IMR-90 (cell line): ENCODE measurements at regions not wholly inside any gene's neighbourhood (a gene's known extent, or its start where the extent isn't known, plus 50 kb on each side); places are given as distances from the start of the nearest gene placed in this dataset.

Source experiments
- ATAC-seq: fragments of 200-7000 bp; cut with Tn5 transposase; 2 replicates; pipeline ENCODE4 v1.9.1; 2020; ENCODE audit warnings: low read depth, mild to moderate bottlenecking, moderate library complexity
- BruUV-seq: library from RNA; stranded (reverse); fragments of 400-500 nt; replicated peaks from 2 replicates; lab custom pipeline; 2021; lab: Mats Ljungman, UMichigan
- CTCF ChIA-PET: fragments of 300-600 bp; formaldehyde crosslinking; extraction: SDS; loops from one replicate; lab custom pipeline; 2021; ENCODE audit warnings: antibody characterized with exemption; lab: Yijun Ruan, JAX
- POLR2A ChIA-PET: fragments of 300-600 bp; sonication (Branson Sonifier 250); formaldehyde crosslinking; loops from one replicate; lab custom pipeline; 2022; ENCODE audit warnings: antibody characterized with exemption; ENCODE audit not compliant: unreplicated experiment; lab: Charles Lee
- DNase-seq: peaks from one replicate; pipeline ENCODE4 v3.0.0; 2013
- H2AFZ ChIP-seq: replicated peaks from 2 replicates; pipeline ENCODE3; 2013; ENCODE audit warnings: low read length, mild to moderate bottlenecking; ENCODE audit not compliant: poor library complexity
- H2AK5ac ChIP-seq: 2 replicates; pipeline ENCODE4 v1.6.1; 2013; ENCODE audit warnings: low read depth, low read length, inconsistent platforms
- H2AK9ac ChIP-seq: replicated peaks from 2 replicates; pipeline ENCODE3; 2013; ENCODE audit warnings: mild to moderate bottlenecking, low read depth, low read length, moderate library complexity; ENCODE audit not compliant: poor library complexity
- H2BK120ac ChIP-seq: 2 replicates; pipeline ENCODE4 v1.6.1; 2013; ENCODE audit warnings: low read depth, low read length, inconsistent platforms
- H2BK15ac ChIP-seq: 3 replicates; pipeline ENCODE4 v1.6.1; 2013; ENCODE audit warnings: low read depth, low read length, inconsistent platforms
- H2BK20ac ChIP-seq: 2 replicates; pipeline ENCODE4 v1.6.1; 2013; ENCODE audit warnings: low read depth, mild to moderate bottlenecking, inconsistent platforms, low read length, moderate library complexity
- H2BK5ac ChIP-seq: 2 replicates; pipeline ENCODE4 v1.6.1; 2013; ENCODE audit warnings: mild to moderate bottlenecking, low read depth, low read length, inconsistent platforms; ENCODE audit not compliant: poor library complexity, severe bottlenecking
- H3K14ac ChIP-seq: replicated peaks from 2 replicates; pipeline ENCODE4 v1.6.1; 2013; ENCODE audit warnings: low read depth, low read length, inconsistent platforms
- H3K18ac ChIP-seq: 2 replicates; pipeline ENCODE4 v1.6.1; 2013; ENCODE audit warnings: low read depth, low read length, control low read depth
- H3K23ac ChIP-seq: 2 replicates; pipeline ENCODE4 v1.6.1; 2013; ENCODE audit warnings: low read depth, low read length, inconsistent platforms
- H3K27ac ChIP-seq: 2 replicates; pipeline ENCODE4 v1.5.1; 2013; ENCODE audit warnings: mild to moderate bottlenecking, control low read depth, low read length; ENCODE audit not compliant: insufficient read depth
- H3K27me3 ChIP-seq: 2 replicates; pipeline ENCODE4 v1.6.1; 2013; ENCODE audit warnings: low read length; ENCODE audit not compliant: control insufficient read depth, insufficient read depth
- H3K36me3 ChIP-seq: 2 replicates; pipeline ENCODE4 v1.6.1; 2013; ENCODE audit warnings: low read length, mixed read lengths; ENCODE audit not compliant: control insufficient read depth, insufficient read depth
- H3K4ac ChIP-seq: 2 replicates; pipeline ENCODE4 v1.6.1; 2013; ENCODE audit warnings: low read depth, low read length, inconsistent platforms
- H3K4me1 ChIP-seq: 2 replicates; pipeline ENCODE4 v1.6.1; 2013; ENCODE audit warnings: low read length, mixed read lengths; ENCODE audit not compliant: control insufficient read depth, insufficient read depth
- H3K4me2 ChIP-seq: 2 replicates; pipeline ENCODE4 v1.6.1; 2013; ENCODE audit warnings: low read depth, mild to moderate bottlenecking, control low read depth, low read length, moderate library complexity
- H3K4me3 ChIP-seq: 2 replicates; pipeline ENCODE4 v1.5.1; 2013; ENCODE audit warnings: low read depth, mild to moderate bottlenecking, control low read depth, low read length, moderate library complexity; ENCODE audit not compliant: insufficient read depth
- H3K56ac ChIP-seq: 2 replicates; pipeline ENCODE4 v1.6.1; 2013; ENCODE audit warnings: low read length, inconsistent platforms; ENCODE audit not compliant: insufficient read depth; ENCODE audit errors: extremely low read depth
- H3K79me1 ChIP-seq, 2 experiments: 2 replicates each; pipeline ENCODE4 v1.6.1; 2013; ENCODE audit warnings: low read length in 2 of 2, inconsistent platforms in 1 of 2, low read depth in 1 of 2
- H3K9ac ChIP-seq: 2 replicates; pipeline ENCODE4 v1.6.1; 2013; ENCODE audit warnings: low read depth, low read length, control low read depth
- H3K9me1 ChIP-seq: 2 replicates; pipeline ENCODE4 v1.6.1; 2013; ENCODE audit warnings: low read length, inconsistent platforms; ENCODE audit not compliant: insufficient read depth
- H3K9me3 ChIP-seq: 2 replicates; pipeline ENCODE4 v1.6.1; 2013; ENCODE audit warnings: low read length; ENCODE audit not compliant: control insufficient read depth, insufficient read depth
- H4K20me1 ChIP-seq: 2 replicates; pipeline ENCODE4 v1.6.1; 2013; ENCODE audit warnings: low read length, inconsistent platforms; ENCODE audit not compliant: insufficient read depth
- H4K5ac ChIP-seq: 2 replicates; pipeline ENCODE4 v1.6.1; 2013; ENCODE audit warnings: mild to moderate bottlenecking, low read depth, low read length, control low read depth
- H4K8ac ChIP-seq, 2 experiments: 2 replicates each; pipeline ENCODE4 v1.6.1; 2013; ENCODE audit warnings: low read depth in 2 of 2, low read length in 2 of 2, control low read depth in 1 of 2, inconsistent platforms in 1 of 2
- H4K91ac ChIP-seq: 2 replicates; pipeline ENCODE4 v1.6.1; 2013; ENCODE audit warnings: low read depth, low read length, inconsistent platforms; ENCODE audit not compliant: insufficient read depth
- BHLHE40 ChIP-seq: fragments of 150-350 bp; IDR thresholded peaks from 2 replicates; pipeline ENCODE4 v1.6.1; 2016; ENCODE audit warnings: mild to moderate bottlenecking, low read depth, low read length
- CEBPB ChIP-seq: IDR thresholded peaks from 2 replicates; pipeline ENCODE4 v1.6.1; 2012; ENCODE audit warnings: low read depth, low read length, improper control_type of control experiment
- MAFK ChIP-seq: IDR thresholded peaks from 2 replicates; pipeline ENCODE4 v1.6.1; 2012; ENCODE audit warnings: low read depth, low read length, improper control_type of control experiment
- MXI1 ChIP-seq: IDR thresholded peaks from 2 replicates; pipeline ENCODE4 v1.6.1; 2012; ENCODE audit warnings: low read depth, mild to moderate bottlenecking, low read length, moderate library complexity, borderline replicate concordance
- RCOR1 ChIP-seq: IDR thresholded peaks from 2 replicates; pipeline ENCODE4 v1.6.1; 2012; ENCODE audit warnings: mild to moderate bottlenecking, low read length, improper control_type of control experiment; ENCODE audit not compliant: insufficient replicate concordance
- RFX5 ChIP-seq: IDR thresholded peaks from 2 replicates; pipeline ENCODE4 v1.8.0; 2012; ENCODE audit warnings: low read depth, mild to moderate bottlenecking, low read length, moderate library complexity
- SMC3 ChIP-seq: fragments of 150-350 bp; IDR thresholded peaks from 2 replicates; pipeline ENCODE4 v1.6.1; 2016; ENCODE audit warnings: low read depth, mild to moderate bottlenecking, antibody characterized with exemption, low read length, moderate library complexity
- WGBS, 2 experiments: methylation state at CpG; one replicate each; pipeline versions ENCODE4 v1.1.5 to v1.1.7; 2013; ENCODE audit warnings: missing lambda C conversion rate in 2 of 2; ENCODE audit not compliant: insufficient read length in 1 of 2; ENCODE audit errors: extremely low coverage in 2 of 2; 5-methylcytosine and 5-hydroxymethylcytosine counted together
- dilution Hi-C: fragments of 300-500 bp; cut with HindIII; formaldehyde crosslinking; loops from one replicate; pipeline ENCODE4 v1.14.3; 2018; ENCODE audit warnings: low sequenced_read_pairs; ENCODE audit not compliant: unreplicated experiment
- in situ Hi-C: fragments of 300-500 bp; cut with MboI; formaldehyde crosslinking; loops from 3 replicates; pipeline ENCODE4 v1.14.3; 2019; ENCODE audit warnings: low sequenced_read_pairs, inconsistent platforms, mixed read lengths
- intact Hi-C: fragments of 100-400 bp; cut with micrococcal nuclease; formaldehyde crosslinking; loops from 2 replicates; pipeline ENCODE4 v1.10.0; 2022
- TF ChIP-seq, protein P1 (sequence below): conservative IDR thresholded peaks from 2 replicates; pipeline ENCODE4 v1.5.1; 2012; ENCODE audit warnings: mild to moderate bottlenecking, low read depth, low read length, improper control_type of control experiment
- TF ChIP-seq, protein P2 (sequence below): fragments of 150-350 bp; IDR thresholded peaks from 2 replicates; pipeline ENCODE4 v1.6.1; 2016; ENCODE audit warnings: low read depth, mild to moderate bottlenecking, low read length, moderate library complexity, borderline replicate concordance

DNA sequence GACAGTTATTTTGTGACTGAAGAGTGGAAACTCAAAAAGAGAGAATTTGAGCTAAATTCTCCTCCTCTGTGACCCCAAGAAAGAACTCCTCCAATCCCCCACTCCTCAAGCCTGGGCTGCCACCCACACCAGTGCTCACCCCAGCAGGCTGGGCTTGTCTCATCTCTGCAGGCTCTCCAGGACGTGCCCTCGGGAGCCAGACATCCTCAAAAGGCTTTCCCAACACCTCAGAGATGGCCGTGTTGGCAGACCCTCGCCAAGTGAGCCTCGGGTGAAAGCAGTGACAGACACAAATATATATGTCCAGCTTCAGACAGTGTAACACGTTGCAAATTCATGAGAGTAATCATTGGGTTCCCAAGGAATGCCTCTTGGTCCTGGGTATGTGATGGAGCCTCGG, 377.7 kb upstream of the SALL3 start:
- no peak overlapping the region for H3K18ac ChIP-seq
- no peak overlapping the region for H2AK9ac ChIP-seq
- no peak overlapping the region for H3K14ac ChIP-seq
- in situ Hi-C loops, result no loop called here
- CTCF ChIA-PET, result no interaction called here
- no peaks in the 10 kb centered on the region for H4K20me1 ChIP-seq
- no peaks in the 10 kb centered on the region for H3K9me1 ChIP-seq
- H3K36me3 ChIP-seq, result no peaks in the 10 kb centered on the region
- no peak overlapping the region for H3K56ac ChIP-seq
- no peak overlapping the region for H3K23ac ChIP-seq
- H3K4ac ChIP-seq, result no peak overlapping the region
- no peak for ATAC-seq
- H3K27me3 ChIP-seq, result no peaks in the 10 kb centered on the region
- H2BK120ac ChIP-seq, result no peak overlapping the region
- no peak overlapping the region for H4K5ac ChIP-seq
- no peak overlapping the region for H3K4me2 ChIP-seq
- dilution Hi-C loops, result no loop called here
- H3K79me1 ChIP-seq, result no peaks in the 10 kb centered on the region
- H3K4me3 ChIP-seq, result no peak overlapping the region
- DNase-seq, result no peak
- H3K4me1 ChIP-seq, result no peaks in the 10 kb centered on the region
- peaks cover 61% of the 10 kb centered on the region for H3K9me3 ChIP-seq
- no peak overlapping the region for H2BK5ac ChIP-seq
- intact Hi-C loops, result no loop called here
- H4K8ac ChIP-seq, result no peak overlapping the region
- no TSS peak for BruUV-seq
- no peak overlapping the region for H2AFZ ChIP-seq
- H4K91ac ChIP-seq, result no peak overlapping the region
- H3K9ac ChIP-seq, result no peak overlapping the region
- POLR2A ChIA-PET, result no interaction called here
- H2BK20ac ChIP-seq, result no peak overlapping the region
- no CpG with 5 or more reads among the region's 7 CpGs for WGBS, 2 experiments
- no peak overlapping the region for H2AK5ac ChIP-seq
- H3K27ac ChIP-seq, result no peak overlapping the region
- H2BK15ac ChIP-seq, result no peak overlapping the region
- TF ChIP-seq, protein P1, sequence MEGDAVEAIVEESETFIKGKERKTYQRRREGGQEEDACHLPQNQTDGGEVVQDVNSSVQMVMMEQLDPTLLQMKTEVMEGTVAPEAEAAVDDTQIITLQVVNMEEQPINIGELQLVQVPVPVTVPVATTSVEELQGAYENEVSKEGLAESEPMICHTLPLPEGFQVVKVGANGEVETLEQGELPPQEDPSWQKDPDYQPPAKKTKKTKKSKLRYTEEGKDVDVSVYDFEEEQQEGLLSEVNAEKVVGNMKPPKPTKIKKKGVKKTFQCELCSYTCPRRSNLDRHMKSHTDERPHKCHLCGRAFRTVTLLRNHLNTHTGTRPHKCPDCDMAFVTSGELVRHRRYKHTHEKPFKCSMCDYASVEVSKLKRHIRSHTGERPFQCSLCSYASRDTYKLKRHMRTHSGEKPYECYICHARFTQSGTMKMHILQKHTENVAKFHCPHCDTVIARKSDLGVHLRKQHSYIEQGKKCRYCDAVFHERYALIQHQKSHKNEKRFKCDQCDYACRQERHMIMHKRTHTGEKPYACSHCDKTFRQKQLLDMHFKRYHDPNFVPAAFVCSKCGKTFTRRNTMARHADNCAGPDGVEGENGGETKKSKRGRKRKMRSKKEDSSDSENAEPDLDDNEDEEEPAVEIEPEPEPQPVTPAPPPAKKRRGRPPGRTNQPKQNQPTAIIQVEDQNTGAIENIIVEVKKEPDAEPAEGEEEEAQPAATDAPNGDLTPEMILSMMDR, result no peak
- TF ChIP-seq RCOR1 (no peak), RFX5 (no peak), MXI1 (no peak), SMC3 (no peak), CEBPB (no peak), MAFK (no peak), BHLHE40 (no peak)
- TF ChIP-seq, protein P2, sequence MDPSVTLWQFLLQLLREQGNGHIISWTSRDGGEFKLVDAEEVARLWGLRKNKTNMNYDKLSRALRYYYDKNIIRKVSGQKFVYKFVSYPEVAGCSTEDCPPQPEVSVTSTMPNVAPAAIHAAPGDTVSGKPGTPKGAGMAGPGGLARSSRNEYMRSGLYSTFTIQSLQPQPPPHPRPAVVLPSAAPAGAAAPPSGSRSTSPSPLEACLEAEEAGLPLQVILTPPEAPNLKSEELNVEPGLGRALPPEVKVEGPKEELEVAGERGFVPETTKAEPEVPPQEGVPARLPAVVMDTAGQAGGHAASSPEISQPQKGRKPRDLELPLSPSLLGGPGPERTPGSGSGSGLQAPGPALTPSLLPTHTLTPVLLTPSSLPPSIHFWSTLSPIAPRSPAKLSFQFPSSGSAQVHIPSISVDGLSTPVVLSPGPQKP, result no peak
